ENCODE measurements at regions not wholly inside any gene's neighbourhood (a gene's known extent, or its start where the extent isn't known, plus 50 kb on each side); places are given as distances from the start of the nearest gene placed in this dataset.
A peak's percentile ranks its signal among the peaks of the same experiment; 100 is the strongest.

DNA sequence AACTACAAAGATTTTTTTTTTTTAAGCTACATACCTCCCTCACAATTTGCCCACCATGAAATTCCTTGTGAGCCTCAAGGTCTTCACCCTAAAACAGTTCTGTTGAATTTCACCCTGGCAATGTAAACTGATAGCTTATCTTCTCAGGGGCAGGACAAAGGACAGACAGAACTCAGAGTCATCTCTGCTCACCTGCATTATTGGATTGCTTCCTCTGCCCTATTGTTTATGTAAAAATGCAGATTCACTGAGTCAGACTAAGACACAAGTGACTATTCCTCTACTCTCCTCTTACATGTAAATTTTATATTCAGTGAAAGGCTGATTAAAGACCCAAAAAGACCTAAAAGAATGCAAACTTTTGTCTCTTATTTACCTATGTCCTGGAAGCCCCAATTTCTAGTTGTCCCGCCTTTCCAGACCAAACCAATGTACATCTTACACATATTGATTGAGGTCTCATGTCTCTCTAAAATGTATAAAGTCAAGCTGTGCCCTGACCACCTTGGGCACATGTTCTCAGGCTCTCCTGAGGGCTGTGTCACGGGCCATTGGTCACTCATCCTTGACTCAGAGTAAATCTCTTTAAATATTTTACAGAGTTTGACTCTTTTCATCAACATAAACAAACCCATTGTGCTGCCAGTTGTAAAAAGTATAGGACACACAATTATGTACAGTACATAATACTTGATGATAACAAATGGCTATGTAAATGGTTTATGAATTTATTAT lies 440.2 kb downstream of the HTR7 start:
- ChIA-PET CTCF (interaction anchor here (0.7 kb wide), 1 partner anchor 426 kb away, joined by 3 read pairs; no protein-coding TSS in a partner anchor), POLR2A (no interaction called here)
- no peaks in the 10 kb centered on the region for H3K27me3 ChIP-seq (ENCODE audit: control insufficient read depth, insufficient read depth, low read length)
- TF ChIP-seq, protein P1, sequence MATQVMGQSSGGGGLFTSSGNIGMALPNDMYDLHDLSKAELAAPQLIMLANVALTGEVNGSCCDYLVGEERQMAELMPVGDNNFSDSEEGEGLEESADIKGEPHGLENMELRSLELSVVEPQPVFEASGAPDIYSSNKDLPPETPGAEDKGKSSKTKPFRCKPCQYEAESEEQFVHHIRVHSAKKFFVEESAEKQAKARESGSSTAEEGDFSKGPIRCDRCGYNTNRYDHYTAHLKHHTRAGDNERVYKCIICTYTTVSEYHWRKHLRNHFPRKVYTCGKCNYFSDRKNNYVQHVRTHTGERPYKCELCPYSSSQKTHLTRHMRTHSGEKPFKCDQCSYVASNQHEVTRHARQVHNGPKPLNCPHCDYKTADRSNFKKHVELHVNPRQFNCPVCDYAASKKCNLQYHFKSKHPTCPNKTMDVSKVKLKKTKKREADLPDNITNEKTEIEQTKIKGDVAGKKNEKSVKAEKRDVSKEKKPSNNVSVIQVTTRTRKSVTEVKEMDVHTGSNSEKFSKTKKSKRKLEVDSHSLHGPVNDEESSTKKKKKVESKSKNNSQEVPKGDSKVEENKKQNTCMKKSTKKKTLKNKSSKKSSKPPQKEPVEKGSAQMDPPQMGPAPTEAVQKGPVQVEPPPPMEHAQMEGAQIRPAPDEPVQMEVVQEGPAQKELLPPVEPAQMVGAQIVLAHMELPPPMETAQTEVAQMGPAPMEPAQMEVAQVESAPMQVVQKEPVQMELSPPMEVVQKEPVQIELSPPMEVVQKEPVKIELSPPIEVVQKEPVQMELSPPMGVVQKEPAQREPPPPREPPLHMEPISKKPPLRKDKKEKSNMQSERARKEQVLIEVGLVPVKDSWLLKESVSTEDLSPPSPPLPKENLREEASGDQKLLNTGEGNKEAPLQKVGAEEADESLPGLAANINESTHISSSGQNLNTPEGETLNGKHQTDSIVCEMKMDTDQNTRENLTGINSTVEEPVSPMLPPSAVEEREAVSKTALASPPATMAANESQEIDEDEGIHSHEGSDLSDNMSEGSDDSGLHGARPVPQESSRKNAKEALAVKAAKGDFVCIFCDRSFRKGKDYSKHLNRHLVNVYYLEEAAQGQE (IDR thresholded peaks at IDR 0.05; ENCODE audit: insufficient read depth in 1 of 2, low read depth in 2 of 2, low read length in 1 of 2), result no peak
- TF ChIP-seq, protein P2, sequence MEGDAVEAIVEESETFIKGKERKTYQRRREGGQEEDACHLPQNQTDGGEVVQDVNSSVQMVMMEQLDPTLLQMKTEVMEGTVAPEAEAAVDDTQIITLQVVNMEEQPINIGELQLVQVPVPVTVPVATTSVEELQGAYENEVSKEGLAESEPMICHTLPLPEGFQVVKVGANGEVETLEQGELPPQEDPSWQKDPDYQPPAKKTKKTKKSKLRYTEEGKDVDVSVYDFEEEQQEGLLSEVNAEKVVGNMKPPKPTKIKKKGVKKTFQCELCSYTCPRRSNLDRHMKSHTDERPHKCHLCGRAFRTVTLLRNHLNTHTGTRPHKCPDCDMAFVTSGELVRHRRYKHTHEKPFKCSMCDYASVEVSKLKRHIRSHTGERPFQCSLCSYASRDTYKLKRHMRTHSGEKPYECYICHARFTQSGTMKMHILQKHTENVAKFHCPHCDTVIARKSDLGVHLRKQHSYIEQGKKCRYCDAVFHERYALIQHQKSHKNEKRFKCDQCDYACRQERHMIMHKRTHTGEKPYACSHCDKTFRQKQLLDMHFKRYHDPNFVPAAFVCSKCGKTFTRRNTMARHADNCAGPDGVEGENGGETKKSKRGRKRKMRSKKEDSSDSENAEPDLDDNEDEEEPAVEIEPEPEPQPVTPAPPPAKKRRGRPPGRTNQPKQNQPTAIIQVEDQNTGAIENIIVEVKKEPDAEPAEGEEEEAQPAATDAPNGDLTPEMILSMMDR (IDR thresholded peaks at IDR 0.05), result no peak
- TF ChIP-seq POLR2AphosphoS5 (IDR thresholded peaks at IDR 0.05; ENCODE audit: low read depth, low read length) (no peak), SIN3A (IDR thresholded peaks at IDR 0.05; ENCODE audit: borderline replicate concordance, insufficient read depth, low read depth, low read length) (no peak), TCF7L2 (IDR thresholded peaks at IDR 0.05; ENCODE audit: low read depth, low read length) (no peak)
- in situ Hi-C loops (cut with HindIII; ENCODE audit: low pct_unique_long_range_greater_than_20kb, low sequenced_read_pairs), result no loop called here
- ATAC-seq, result no peak
- no peaks in the 10 kb centered on the region for H3K9me3 ChIP-seq (ENCODE audit: control insufficient read depth, insufficient read depth, low read depth, low read length)
- H3K4me1 ChIP-seq (ENCODE audit: control insufficient read depth, insufficient read depth, low read length), result 0 out of 2 replicates have a peak, but pooled peaks cover 3% of the 10 kb centered on the region
- no peak overlapping the region for H3K4me3 ChIP-seq (ENCODE audit: low read depth in 2 of 2, low read length in 2 of 2)
- DNase-seq (ENCODE audit: low read depth, low spot score), result no peak
- H3K27ac ChIP-seq (ENCODE audit: low read length), result no peak overlapping the region
- intact Hi-C loops (cut with micrococcal nuclease; ENCODE audit: unreplicated experiment), result no loop called here
- no TSS peak for BruUV-seq (replicated peaks)
- H3K36me3 ChIP-seq (ENCODE audit: control insufficient read depth, insufficient read depth, low read length), result no peaks in the 10 kb centered on the region

DNA sequence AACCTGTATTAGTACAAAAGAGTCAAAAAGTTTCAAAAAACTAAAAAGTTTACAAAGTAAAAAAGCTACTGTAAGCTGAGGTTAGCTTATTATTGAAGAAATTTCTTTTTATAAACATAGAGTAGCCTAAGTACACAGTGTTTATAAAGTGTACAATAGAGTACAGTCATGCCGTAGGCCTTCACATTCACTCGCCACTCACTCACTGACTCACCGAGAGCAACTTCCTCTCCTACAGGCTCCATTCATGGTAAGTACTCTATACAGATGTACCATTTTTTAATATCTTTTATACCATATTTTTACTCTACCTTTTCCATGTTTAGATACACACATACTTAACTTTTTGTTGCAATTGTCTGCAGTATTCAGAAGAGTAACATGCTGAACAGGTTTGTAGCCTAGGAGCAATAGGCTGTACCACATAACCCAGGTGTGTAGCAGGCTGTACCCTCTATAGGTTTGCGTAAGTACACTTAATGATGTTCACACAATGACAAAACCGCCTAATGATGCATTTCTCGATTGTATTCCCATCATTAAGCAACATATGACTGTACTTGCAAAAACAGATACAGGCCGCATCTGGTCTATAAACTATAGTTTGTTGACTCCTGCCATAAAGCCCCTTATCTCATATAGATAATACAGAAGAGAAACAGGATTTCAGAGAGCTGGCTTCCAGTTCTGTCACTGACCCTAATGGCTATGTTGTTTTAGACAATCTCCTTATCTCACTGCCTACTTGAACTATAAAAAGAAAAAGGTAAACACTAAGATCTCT lies 438.8 kb downstream of the HTR7 start:
- no peaks in the 10 kb centered on the region for H3K27me3 ChIP-seq (ENCODE audit: control insufficient read depth, insufficient read depth, low read length)
- H3K36me3 ChIP-seq (ENCODE audit: control insufficient read depth, insufficient read depth, low read length), result no peaks in the 10 kb centered on the region
- intact Hi-C loops (cut with micrococcal nuclease; ENCODE audit: unreplicated experiment) (no loop called here), in situ Hi-C loops (cut with HindIII; ENCODE audit: low pct_unique_long_range_greater_than_20kb, low sequenced_read_pairs) (no loop called here)
- H3K9me3 ChIP-seq (ENCODE audit: control insufficient read depth, insufficient read depth, low read depth, low read length), result no peaks in the 10 kb centered on the region
- ATAC-seq (peak; percentile 98), DNase-seq (ENCODE audit: low read depth, low spot score) (peak; percentile 91)
- no peak overlapping the region for H3K4me3 ChIP-seq (ENCODE audit: low read depth in 2 of 2, low read length in 2 of 2)
- H3K27ac ChIP-seq (ENCODE audit: low read length), result no peak overlapping the region; the same call in 1 of the 2 replicates
- CTCF ChIA-PET, result no interaction called here
- no peak for TF ChIP-seq POLR2AphosphoS5 (IDR thresholded peaks at IDR 0.05; ENCODE audit: low read depth, low read length)
- no TSS peak for BruUV-seq (replicated peaks)
- POLR2A ChIA-PET, result no interaction called here
- H3K4me1 ChIP-seq (ENCODE audit: control insufficient read depth, insufficient read depth, low read length), result 0 out of 2 replicates have a peak, but pooled peaks cover 3% of the 10 kb centered on the region

Data from Panc1 (cell line).